Body of pancreas (tissue), 4 donors: ENCODE measurements at regions not wholly inside any gene's neighbourhood (a gene's known extent, or its start where the extent isn't known, plus 50 kb on each side); places are given as distances from the start of the nearest gene placed in this dataset.
A peak's percentile ranks its signal among the peaks of the same experiment; 100 is the strongest.

ENCODE experiments used
- ATAC-seq: fragments of 150-250 bp; one replicate; pipeline ENCODE4 v1.9.1; 2016
- DNase-seq, 4 donors: peaks; one replicate each; pipeline ENCODE4 v3.0.0-alpha.2; 2019
- H3K27ac ChIP-seq, 4 donors: fragments of 200-600 bp; sonication (generic); 1 replicate in 3 of 4; 2 replicates in 1 of 4; pipeline versions ENCODE4 v1.5.1 to v1.6.1; 2016 to 2019; ENCODE audit warnings: mild to moderate bottlenecking in 1 of 4, mixed read lengths in 1 of 4, moderate library complexity in 1 of 4
- H3K27me3 ChIP-seq, 2 donors: fragments of 200-600 bp; sonication (generic); one replicate each; pipeline ENCODE4 v1.6.0; 2016; ENCODE audit warnings: mild to moderate bottlenecking in 1 of 2
- H3K36me3 ChIP-seq, 2 donors: fragments of 200-600 bp; sonication (generic); replicated peaks in 1 of 2; 2 replicates each; pipeline ENCODE4 v1.5.1; 2016; ENCODE audit warnings: low read depth in 2 of 2; ENCODE audit not compliant: insufficient read depth in 1 of 2
- H3K4me1 ChIP-seq: fragments of 200-600 bp; sonication (generic); one replicate; pipeline ENCODE4 v1.6.0; 2016
- H3K4me3 ChIP-seq, 2 donors: fragments of 200-600 bp; sonication (generic); 1 replicate in 1 of 2; 2 replicates in 1 of 2; pipeline ENCODE4 v1.5.1; 2016 to 2019
- H3K9me3 ChIP-seq, 3 donors: fragments of 200-600 bp; sonication (generic); 1 replicate in 2 of 3; 2 replicates in 1 of 3; pipeline ENCODE4 v1.5.1; 2016
- POLR2A ChIP-seq, 3 donors: fragments of 450-650 bp; IDR thresholded peaks; one replicate each; pipeline ENCODE4 v1.6.1; 2016; ENCODE audit warnings: antibody characterized with exemption in 3 of 3, mild to moderate bottlenecking in 2 of 3
- WGBS, 2 donors: methylation state at CpG; one replicate each; pipeline ENCODE4 v1.1.5; 2017; 5-methylcytosine and 5-hydroxymethylcytosine counted together
- intact Hi-C: fragments of 100-400 bp; cut with DNase I; formaldehyde crosslinking; loops from one replicate; pipeline ENCODE4 v1.15.1; 2023
- TF ChIP-seq, protein P1 (sequence below), 7 experiments: fragments of 450-650 bp in 4 of 7; fragments of 200-600 bp in 3 of 7; sonication (generic) in 3 of 7; IDR thresholded peaks; one replicate each; pipeline ENCODE4 v1.5.1; 2016 to 2019; ENCODE audit warnings: antibody characterized with exemption in 7 of 7

DNA sequence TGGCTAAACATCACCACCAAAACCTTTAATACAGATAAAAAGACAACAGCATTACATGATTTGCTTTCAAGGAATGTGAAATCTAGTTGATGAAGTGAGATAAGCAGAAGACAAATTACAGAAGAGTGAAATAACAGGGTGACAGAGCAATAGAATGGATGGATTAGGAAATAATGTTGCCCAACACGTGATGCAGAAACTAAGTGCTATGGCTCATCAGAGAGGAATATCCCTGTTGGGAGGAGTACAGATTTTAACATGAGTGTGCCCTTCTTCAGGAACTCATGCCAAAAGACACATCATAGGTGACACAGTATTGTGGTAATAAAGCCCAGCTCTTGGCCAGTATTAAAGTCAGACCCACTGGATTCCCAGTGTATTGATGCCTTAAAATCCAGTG is 176.6 kb upstream of the RAG2 start:
- no peaks in the 10 kb centered on the region for H3K9me3 ChIP-seq
- H3K4me3 ChIP-seq: no peak overlapping the region
- H3K4me1 ChIP-seq: no peaks in the 10 kb centered on the region
- TF ChIP-seq POLR2A (IDR thresholded peaks at IDR 0.05): no peak
- TF ChIP-seq, protein P1, sequence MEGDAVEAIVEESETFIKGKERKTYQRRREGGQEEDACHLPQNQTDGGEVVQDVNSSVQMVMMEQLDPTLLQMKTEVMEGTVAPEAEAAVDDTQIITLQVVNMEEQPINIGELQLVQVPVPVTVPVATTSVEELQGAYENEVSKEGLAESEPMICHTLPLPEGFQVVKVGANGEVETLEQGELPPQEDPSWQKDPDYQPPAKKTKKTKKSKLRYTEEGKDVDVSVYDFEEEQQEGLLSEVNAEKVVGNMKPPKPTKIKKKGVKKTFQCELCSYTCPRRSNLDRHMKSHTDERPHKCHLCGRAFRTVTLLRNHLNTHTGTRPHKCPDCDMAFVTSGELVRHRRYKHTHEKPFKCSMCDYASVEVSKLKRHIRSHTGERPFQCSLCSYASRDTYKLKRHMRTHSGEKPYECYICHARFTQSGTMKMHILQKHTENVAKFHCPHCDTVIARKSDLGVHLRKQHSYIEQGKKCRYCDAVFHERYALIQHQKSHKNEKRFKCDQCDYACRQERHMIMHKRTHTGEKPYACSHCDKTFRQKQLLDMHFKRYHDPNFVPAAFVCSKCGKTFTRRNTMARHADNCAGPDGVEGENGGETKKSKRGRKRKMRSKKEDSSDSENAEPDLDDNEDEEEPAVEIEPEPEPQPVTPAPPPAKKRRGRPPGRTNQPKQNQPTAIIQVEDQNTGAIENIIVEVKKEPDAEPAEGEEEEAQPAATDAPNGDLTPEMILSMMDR (IDR thresholded peaks at IDR 0.05): no peak
- DNase-seq (no peak), ATAC-seq (no peak)
- H3K36me3 ChIP-seq: no peaks in the 10 kb centered on the region
- WGBS, 2 donors: 32 to 41% methylated on average over 1 of the region's 1 CpG
- intact Hi-C loops: no loop called here
- H3K27me3 ChIP-seq: no peaks in the 10 kb centered on the region
- H3K27ac ChIP-seq: no peak overlapping the region

DNA sequence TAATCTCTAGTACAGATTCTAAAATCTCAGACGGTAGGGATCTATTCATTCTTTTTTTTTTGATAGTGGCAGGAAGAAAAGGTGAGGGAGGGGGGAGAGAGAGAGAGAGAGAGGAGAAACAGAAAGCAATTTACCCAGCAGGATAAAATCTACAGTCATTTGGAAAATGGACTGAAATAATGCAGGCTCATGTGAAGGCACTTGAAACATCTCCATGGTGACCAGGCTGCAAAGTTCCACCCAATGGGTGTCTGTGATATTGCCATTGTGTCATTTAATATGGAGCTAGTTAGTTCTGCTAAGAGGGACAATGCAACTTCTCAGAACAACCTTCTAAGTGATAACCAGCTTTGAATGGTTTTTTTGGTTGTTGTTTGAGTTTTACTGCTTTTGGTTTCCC is 165.2 kb upstream of the RAG2 start:
- intact Hi-C loops: no loop called here
- WGBS, 2 donors: 24 to 53% methylated on average over 1 of the region's 1 CpG

DNA sequence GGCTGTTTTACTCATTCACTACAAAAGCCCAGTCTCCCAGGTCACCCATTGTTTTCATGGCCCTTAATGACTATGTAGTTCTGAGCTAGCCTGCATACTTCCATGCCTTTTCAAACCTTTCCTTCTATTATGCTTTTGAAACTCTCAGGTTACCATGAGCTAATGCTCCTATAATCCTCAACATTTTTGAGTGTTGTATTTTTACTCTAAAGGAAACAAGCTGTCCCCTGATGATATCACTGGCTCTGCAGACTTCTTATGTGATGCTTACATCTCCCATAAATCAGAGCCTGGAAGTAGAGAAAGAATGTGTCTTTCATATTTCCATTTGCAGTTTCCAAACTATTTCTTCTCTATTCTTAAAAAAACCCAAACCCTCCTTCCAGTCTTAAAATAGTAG is 159.0 kb upstream of the RAG2 start:
- no peaks in the 10 kb centered on the region for H3K4me1 ChIP-seq
- H3K4me3 ChIP-seq: no peak overlapping the region
- H3K27me3 ChIP-seq: no peaks in the 10 kb centered on the region
- no peaks in the 10 kb centered on the region for H3K36me3 ChIP-seq
- no peak for TF ChIP-seq POLR2A (IDR thresholded peaks at IDR 0.05)
- TF ChIP-seq, protein P1 (IDR thresholded peaks at IDR 0.05): no peak
- ATAC-seq (no peak), DNase-seq (no peak)
- intact Hi-C loops: no loop called here
- H3K9me3 ChIP-seq: no peaks in the 10 kb centered on the region
- no peak overlapping the region for H3K27ac ChIP-seq

More for the DNA sequence above, 165.2 kb upstream of the RAG2 start:
- no peak for TF ChIP-seq POLR2A (IDR thresholded peaks at IDR 0.05)
- TF ChIP-seq, protein P1 (IDR thresholded peaks at IDR 0.05): no peak
- no peak overlapping the region for H3K27ac ChIP-seq
- H3K4me1 ChIP-seq: no peaks in the 10 kb centered on the region
- H3K9me3 ChIP-seq: no peaks in the 10 kb centered on the region
- H3K4me3 ChIP-seq: no peak overlapping the region
- DNase-seq: no peak
- no peaks in the 10 kb centered on the region for H3K27me3 ChIP-seq
- H3K36me3 ChIP-seq: no peaks in the 10 kb centered on the region
- no peak for ATAC-seq

DNA sequence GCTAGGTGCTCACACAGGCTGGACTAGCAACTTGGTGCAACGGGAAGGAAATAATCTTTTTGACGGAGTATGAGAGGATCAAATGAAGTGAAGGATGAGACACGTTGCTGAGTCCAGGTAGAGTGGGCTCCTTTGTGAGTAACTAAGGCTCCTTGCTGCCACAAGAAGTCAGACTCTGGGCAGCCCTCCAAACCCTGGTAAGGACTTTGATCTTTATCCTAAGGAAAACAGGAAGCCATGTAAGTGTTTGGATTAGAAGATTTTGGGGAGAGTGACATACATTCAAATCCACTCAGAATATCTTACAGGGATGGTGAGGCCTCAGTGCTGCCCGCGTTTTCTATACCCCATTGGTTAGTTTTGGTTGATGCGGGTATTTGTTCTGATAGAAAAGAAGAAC is 155.9 kb upstream of the RAG2 start:
- H3K9me3 ChIP-seq: no peaks in the 10 kb centered on the region
- H3K27ac ChIP-seq: no peak overlapping the region
- peak in 1 of 4 donors; percentile 47 for DNase-seq
- H3K4me3 ChIP-seq: no peak overlapping the region
- no peaks in the 10 kb centered on the region for H3K27me3 ChIP-seq
- intact Hi-C loops: no loop called here
- TF ChIP-seq, protein P1 (IDR thresholded peaks at IDR 0.05): no peak
- TF ChIP-seq POLR2A (IDR thresholded peaks at IDR 0.05): no peak
- WGBS, 2 donors: 71 to 88% methylated on average over 6 of the region's 6 CpGs
- no peak for ATAC-seq
- no peaks in the 10 kb centered on the region for H3K36me3 ChIP-seq
- peaks cover 5% of the 10 kb centered on the region for H3K4me1 ChIP-seq

DNA sequence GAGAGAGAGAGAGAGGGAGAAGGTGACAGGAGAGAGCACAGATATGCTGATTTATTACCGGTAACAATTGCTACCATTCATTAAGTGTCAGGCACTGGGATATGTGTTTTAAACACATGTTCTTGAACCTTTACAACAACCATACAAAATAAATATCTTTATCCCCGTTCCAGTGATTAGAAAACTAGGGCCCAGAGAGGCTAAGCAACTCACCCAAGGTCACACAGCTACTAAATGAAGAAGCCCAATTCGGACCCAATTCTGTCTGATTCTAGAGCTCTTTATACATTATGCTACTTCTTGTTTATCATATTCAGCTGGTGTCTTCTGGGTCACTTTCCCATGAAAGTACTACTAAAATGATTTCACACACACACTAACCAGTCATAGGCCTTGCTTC is 154.0 kb upstream of the RAG2 start:
- H3K4me3 ChIP-seq: no peak overlapping the region
- no peak for ATAC-seq
- 31 to 32% methylated on average over 3 of the region's 3 CpGs for WGBS, 2 donors
- peaks cover 5% of the 10 kb centered on the region for H3K4me1 ChIP-seq
- H3K36me3 ChIP-seq: no peaks in the 10 kb centered on the region
- H3K9me3 ChIP-seq: no peaks in the 10 kb centered on the region
- no peak overlapping the region for H3K27ac ChIP-seq
- TF ChIP-seq, protein P1 (IDR thresholded peaks at IDR 0.05): no peak
- no peak for TF ChIP-seq POLR2A (IDR thresholded peaks at IDR 0.05)
- intact Hi-C loops: no loop called here
- DNase-seq: no peak
- no peaks in the 10 kb centered on the region for H3K27me3 ChIP-seq
